GM12878 (cell line): ENCODE measurements at regions not wholly inside any gene's neighbourhood (a gene's known extent, or its start where the extent isn't known, plus 50 kb on each side); places are given as distances from the start of the nearest gene placed in this dataset.

Experiments
- ATAC-seq: fragments of 200-7000 bp; cut with Tn5 transposase; 3 replicates; pipeline ENCODE4 v1.9.1; 2020; ENCODE audit warnings: mild to moderate bottlenecking, moderate library complexity
- BruUV-seq: library from RNA; stranded (reverse); fragments of 400-500 nt; replicated peaks from 2 replicates; lab custom pipeline; 2021; lab: Mats Ljungman, UMichigan
- CTCF ChIA-PET: fragments of 300-600 bp; sonication (Branson Sonifier 250); formaldehyde crosslinking; extraction: SDS; loops from one replicate; lab custom pipeline; 2021; ENCODE audit warnings: inconsistent platforms; lab: Yijun Ruan, JAX
- POLR2A ChIA-PET: fragments of 350-600 bp; formaldehyde crosslinking; extraction: SDS; loops from one replicate; lab custom pipeline; 2021; ENCODE audit warnings: inconsistent platforms; lab: Charles Lee
- RAD21 ChIA-PET: fragments of 300-600 bp; sonication (Branson Sonifier 250); formaldehyde crosslinking; loops from one replicate; lab custom pipeline; 2023; ENCODE audit warnings: antibody characterized with exemption; ENCODE audit not compliant: unreplicated experiment; lab: Charles Lee
- SMC1A ChIA-PET: fragments of 300-600 bp; sonication (Branson Sonifier 250); formaldehyde crosslinking; loops from one replicate; lab custom pipeline; 2023; ENCODE audit not compliant: unreplicated experiment, uncharacterized antibody; lab: Charles Lee
- DNase-seq: peaks from one replicate; pipeline ENCODE4 v3.0.0-alpha.2; 2011; ENCODE audit warnings: low read depth, low spot score
- FAIRE-seq: peaks from 3 replicates; lab custom pipeline; 2011; peaks lifted over from hg19 to GRCh38; lab: Jason Lieb, UNC
- H2AFZ ChIP-seq: 2 replicates; pipeline ENCODE4 v1.6.0; 2011; ENCODE audit warnings: low read depth, low read length, control low read depth; ENCODE audit not compliant: control insufficient read depth
- H3K27ac ChIP-seq: 2 replicates; pipeline ENCODE4 v1.5.1; 2011; ENCODE audit warnings: control low read depth; ENCODE audit not compliant: control insufficient read depth, insufficient read depth
- H3K27me3 ChIP-seq, 2 experiments: replicated peaks in 1 of 2; 2 replicates each; pipeline versions ENCODE4 v1.6.0 to v1.6.1; 2011; ENCODE audit warnings: low read length in 1 of 2; ENCODE audit not compliant: control insufficient read depth in 2 of 2, insufficient read depth in 2 of 2
- H3K36me3 ChIP-seq, 2 experiments: 2 replicates each; pipeline ENCODE4 v1.5.1; 2011; ENCODE audit warnings: low read length in 1 of 2; ENCODE audit not compliant: control insufficient read depth in 2 of 2, insufficient read depth in 2 of 2
- H3K4me1 ChIP-seq: 2 replicates; pipeline ENCODE4 v1.6.1; 2011; ENCODE audit warnings: mild to moderate bottlenecking, low read length, moderate library complexity, mixed read lengths; ENCODE audit not compliant: control insufficient read depth, insufficient read depth
- H3K4me2 ChIP-seq: 2 replicates; pipeline ENCODE4 v1.6.0; 2011; ENCODE audit warnings: control low read depth; ENCODE audit not compliant: control insufficient read depth, insufficient read depth
- H3K4me3 ChIP-seq: fragments of 200-600 bp; sonication (generic); 2 replicates; pipeline ENCODE4 v1.5.1; 2016
- H3K79me2 ChIP-seq: 2 replicates; pipeline ENCODE4 v1.6.0; 2011; ENCODE audit warnings: low read length; ENCODE audit not compliant: control insufficient read depth, insufficient read depth
- H3K9ac ChIP-seq: 2 replicates; pipeline ENCODE4 v1.8.0; 2011; ENCODE audit warnings: low read length, control low read depth, mixed read lengths; ENCODE audit not compliant: control insufficient read depth, insufficient read depth
- H3K9me3 ChIP-seq: replicated peaks from 3 replicates; pipeline ENCODE4 v1.5.1; 2011; ENCODE audit warnings: mild to moderate bottlenecking, low read length; ENCODE audit not compliant: control insufficient read depth, insufficient read depth
- H4K20me1 ChIP-seq: 2 replicates; pipeline ENCODE4 v1.6.0; 2011; ENCODE audit not compliant: control insufficient read depth, insufficient read depth
- CBFB ChIP-seq: IDR thresholded peaks from 2 replicates; pipeline ENCODE4 v1.6.1; 2016; ENCODE audit warnings: antibody characterized with exemption, low read depth
- CHD4 ChIP-seq: fragments of 200-600 bp; sonication (generic); IDR thresholded peaks from 2 replicates; pipeline ENCODE4 v1.6.1; 2016; ENCODE audit warnings: mild to moderate bottlenecking
- CREB1 ChIP-seq: IDR thresholded peaks from 2 replicates; pipeline ENCODE4 v1.6.1; 2012; ENCODE audit warnings: low read depth, mild to moderate bottlenecking, inconsistent platforms
- ESRRA ChIP-seq: IDR thresholded peaks from 2 replicates; pipeline ENCODE4 v1.6.1; 2012; ENCODE audit warnings: mild to moderate bottlenecking, low read length, improper control_type of control experiment
- FOXK2 ChIP-seq: fragments of 450-650 bp; IDR thresholded peaks from 2 replicates; pipeline ENCODE4 v1.6.1; 2017; ENCODE audit warnings: mild to moderate bottlenecking, moderate library complexity
- FOXM1 ChIP-seq: IDR thresholded peaks from 2 replicates; pipeline ENCODE4 v1.6.1; 2012; ENCODE audit warnings: low read depth, mild to moderate bottlenecking, inconsistent platforms, low read length, moderate library complexity
- GATAD2B ChIP-seq: fragments of 450-650 bp; conservative IDR thresholded peaks from 2 replicates; pipeline ENCODE4 v1.6.1; 2017; ENCODE audit warnings: low read depth, mild to moderate bottlenecking, moderate library complexity
- KLF5 ChIP-seq: fragments of 450-650 bp; IDR thresholded peaks from 2 replicates; pipeline ENCODE4 v1.6.1; 2014; ENCODE audit warnings: mild to moderate bottlenecking; ENCODE audit not compliant: partially characterized antibody
- NFXL1 ChIP-seq: fragments of 450-650 bp; IDR thresholded peaks from 2 replicates; pipeline ENCODE4 v1.6.1; 2017; ENCODE audit warnings: antibody characterized with exemption, mild to moderate bottlenecking, borderline replicate concordance
- NR2C2 ChIP-seq: IDR thresholded peaks from 2 replicates; pipeline ENCODE4 v1.6.1; 2011; ENCODE audit warnings: borderline replicate concordance, low read depth; ENCODE audit not compliant: control insufficient read depth, insufficient read length
- PAX5 ChIP-seq: IDR thresholded peaks from 2 replicates; pipeline ENCODE4 v1.6.1; 2011; ENCODE audit warnings: low read depth, low read length, borderline replicate concordance
- RAD51 ChIP-seq: fragments of 450-650 bp; IDR thresholded peaks from 2 replicates; pipeline ENCODE4 v1.6.1; 2016; ENCODE audit warnings: moderate library complexity, mild to moderate bottlenecking, inconsistent platforms
- RUNX3 ChIP-seq: IDR thresholded peaks from 2 replicates; pipeline ENCODE4 v1.6.1; 2012; ENCODE audit warnings: low read length, inconsistent platforms
- SIN3A ChIP-seq: IDR thresholded peaks from 2 replicates; pipeline ENCODE4 v1.6.1; 2012; ENCODE audit warnings: low read depth, low read length, improper control_type of control experiment
- YY1 ChIP-seq: IDR thresholded peaks from 2 replicates; pipeline ENCODE4 v1.6.1; 2011; ENCODE audit warnings: low read depth, mild to moderate bottlenecking, low read length
- WGBS: methylation state at CpG from one replicate; pipeline ENCODE4 v1.1.6; 2016; ENCODE audit warnings: low lambda C conversion rate; ENCODE audit not compliant: insufficient replicate concordance, insufficient coverage; ENCODE audit errors: missing lambda C conversion rate; 5-methylcytosine and 5-hydroxymethylcytosine counted together
- in situ Hi-C: fragments of 300-500 bp; cut with MboI; formaldehyde crosslinking; loops from 9 replicates; pipeline ENCODE4 v1.14.3; 2018; ENCODE audit warnings: mixed read lengths
- intact Hi-C: fragments of 100-400 bp; cut with micrococcal nuclease; formaldehyde crosslinking; loops from one replicate; pipeline ENCODE4 v1.14.2; 2022; ENCODE audit not compliant: unreplicated experiment
- TF ChIP-seq, protein P1 (sequence below): fragments of 450-650 bp; formaldehyde crosslinking; IDR thresholded peaks from 2 replicates; pipeline ENCODE4 v1.4.0; 2022; ENCODE audit warnings: mild to moderate bottlenecking, moderate library complexity
- TF ChIP-seq, protein P2 (sequence below): fragments of 450-650 bp; IDR thresholded peaks from 2 replicates; pipeline ENCODE4 v1.6.1; 2016; ENCODE audit warnings: mild to moderate bottlenecking
- TF ChIP-seq, protein P3 (sequence below): fragments of 450-650 bp; IDR thresholded peaks from 2 replicates; pipeline ENCODE4 v1.6.1; 2017; ENCODE audit warnings: mild to moderate bottlenecking

DNA sequence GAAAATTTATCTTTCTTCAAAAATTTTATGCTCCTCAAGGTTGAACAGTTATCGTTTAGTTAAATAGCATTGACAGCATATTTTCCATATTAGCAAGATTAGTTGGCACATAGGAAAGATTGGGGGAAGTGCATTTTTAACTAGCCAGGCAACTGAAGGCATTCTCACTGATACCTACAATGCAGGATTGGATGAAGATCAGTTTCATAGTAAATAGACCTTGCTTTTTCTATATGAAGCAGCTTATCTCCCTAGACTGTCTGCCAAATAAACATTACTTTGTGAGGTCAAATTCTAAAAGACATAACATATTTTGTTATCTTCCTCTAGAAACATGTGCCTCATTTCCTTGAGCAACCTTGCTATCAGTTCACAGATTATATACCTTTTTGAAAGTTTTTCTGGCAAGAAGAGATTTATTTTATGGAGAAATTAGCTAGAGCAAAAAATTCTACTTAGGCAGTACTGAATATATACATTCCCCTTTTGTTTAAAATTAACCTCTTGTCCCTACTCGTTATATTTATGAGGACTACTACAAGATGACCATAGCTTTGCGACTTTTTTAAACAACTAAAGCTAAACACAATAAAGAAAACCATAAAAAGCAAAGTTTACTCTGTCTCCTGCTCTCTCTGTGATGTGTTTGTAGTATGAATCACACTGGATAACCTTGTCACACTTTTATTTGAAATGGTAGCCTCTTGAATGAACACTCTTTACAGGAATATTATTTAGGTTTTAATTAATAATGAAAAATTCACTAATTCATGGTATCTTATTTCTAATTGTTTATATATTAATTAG lies 654.9 kb upstream of the TBL1XR1 start:
- SMC1A ChIA-PET, result interaction anchor here (0.8 kb wide), 1 partner anchor 11 kb away, joined by 3 read pairs; no protein-coding TSS in a partner anchor
- Histone ChIP-seq H3K9ac (no peak overlapping the region), H3K36me3 (no peaks in the 10 kb centered on the region), H3K4me3 (no peak overlapping the region), H3K79me2 (no peaks in the 10 kb centered on the region), H3K4me2 (no peak overlapping the region), H2AFZ (no peak overlapping the region), H3K9me3 (no peaks in the 10 kb centered on the region), H3K4me1 (no peaks in the 10 kb centered on the region), H3K27ac (no peak overlapping the region), H3K27me3 (0 out of 4 replicates have a peak, but pooled peaks cover 0 to 3% of the 10 kb centered on the region in 2 experiments), H4K20me1 (no peaks in the 10 kb centered on the region)
- intact Hi-C loops, result no loop called here
- RAD21 ChIA-PET, result no interaction called here
- WGBS, result 26% methylated on average over 3 of the region's 3 CpGs
- in situ Hi-C loops, result no loop called here
- peak; percentile 35 for FAIRE-seq
- TF ChIP-seq NR2C2, result no peak
- no peak for TF ChIP-seq KLF5
- TF ChIP-seq, protein P1, sequence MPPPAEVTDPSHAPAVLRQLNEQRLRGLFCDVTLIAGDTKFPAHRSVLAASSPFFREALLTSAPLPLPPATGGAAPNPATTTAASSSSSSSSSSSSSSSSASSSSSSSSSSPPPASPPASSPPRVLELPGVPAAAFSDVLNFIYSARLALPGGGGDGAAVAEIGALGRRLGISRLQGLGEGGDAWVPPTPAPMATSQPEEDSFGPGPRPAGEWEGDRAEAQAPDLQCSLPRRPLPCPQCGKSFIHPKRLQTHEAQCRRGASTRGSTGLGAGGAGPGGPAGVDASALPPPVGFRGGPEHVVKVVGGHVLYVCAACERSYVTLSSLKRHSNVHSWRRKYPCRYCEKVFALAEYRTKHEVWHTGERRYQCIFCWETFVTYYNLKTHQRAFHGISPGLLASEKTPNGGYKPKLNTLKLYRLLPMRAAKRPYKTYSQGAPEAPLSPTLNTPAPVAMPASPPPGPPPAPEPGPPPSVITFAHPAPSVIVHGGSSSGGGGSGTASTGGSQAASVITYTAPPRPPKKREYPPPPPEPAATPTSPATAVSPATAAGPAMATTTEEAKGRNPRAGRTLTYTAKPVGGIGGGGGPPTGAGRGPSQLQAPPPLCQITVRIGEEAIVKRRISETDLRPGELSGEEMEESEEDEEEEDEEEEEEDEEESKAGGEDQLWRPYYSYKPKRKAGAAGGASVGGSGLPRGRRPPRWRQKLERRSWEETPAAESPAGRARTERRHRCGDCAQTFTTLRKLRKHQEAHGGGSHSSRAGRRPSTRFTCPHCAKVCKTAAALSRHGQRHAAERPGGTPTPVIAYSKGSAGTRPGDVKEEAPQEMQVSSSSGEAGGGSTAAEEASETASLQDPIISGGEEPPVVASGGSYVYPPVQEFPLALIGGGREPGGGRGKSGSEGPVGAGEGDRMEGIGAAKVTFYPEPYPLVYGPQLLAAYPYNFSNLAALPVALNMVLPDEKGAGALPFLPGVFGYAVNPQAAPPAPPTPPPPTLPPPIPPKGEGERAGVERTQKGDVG, result no peak
- TF ChIP-seq SIN3A, result no peak
- TF ChIP-seq CREB1, result no peak
- TF ChIP-seq ESRRA, result no peak
- no peak for TF ChIP-seq RAD51
- TF ChIP-seq, protein P2, sequence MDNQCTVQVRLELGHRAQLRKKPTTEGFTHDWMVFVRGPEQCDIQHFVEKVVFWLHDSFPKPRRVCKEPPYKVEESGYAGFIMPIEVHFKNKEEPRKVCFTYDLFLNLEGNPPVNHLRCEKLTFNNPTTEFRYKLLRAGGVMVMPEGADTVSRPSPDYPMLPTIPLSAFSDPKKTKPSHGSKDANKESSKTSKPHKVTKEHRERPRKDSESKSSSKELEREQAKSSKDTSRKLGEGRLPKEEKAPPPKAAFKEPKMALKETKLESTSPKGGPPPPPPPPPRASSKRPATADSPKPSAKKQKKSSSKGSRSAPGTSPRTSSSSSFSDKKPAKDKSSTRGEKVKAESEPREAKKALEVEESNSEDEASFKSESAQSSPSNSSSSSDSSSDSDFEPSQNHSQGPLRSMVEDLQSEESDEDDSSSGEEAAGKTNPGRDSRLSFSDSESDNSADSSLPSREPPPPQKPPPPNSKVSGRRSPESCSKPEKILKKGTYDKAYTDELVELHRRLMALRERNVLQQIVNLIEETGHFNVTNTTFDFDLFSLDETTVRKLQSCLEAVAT, result no peak
- TF ChIP-seq RUNX3, result no peak
- no peak for TF ChIP-seq PAX5
- no peak for TF ChIP-seq GATAD2B
- no peak for TF ChIP-seq CHD4
- TF ChIP-seq NFXL1, result no peak
- no peak for TF ChIP-seq FOXK2
- TF ChIP-seq CBFB, result no peak
- TF ChIP-seq, protein P3, sequence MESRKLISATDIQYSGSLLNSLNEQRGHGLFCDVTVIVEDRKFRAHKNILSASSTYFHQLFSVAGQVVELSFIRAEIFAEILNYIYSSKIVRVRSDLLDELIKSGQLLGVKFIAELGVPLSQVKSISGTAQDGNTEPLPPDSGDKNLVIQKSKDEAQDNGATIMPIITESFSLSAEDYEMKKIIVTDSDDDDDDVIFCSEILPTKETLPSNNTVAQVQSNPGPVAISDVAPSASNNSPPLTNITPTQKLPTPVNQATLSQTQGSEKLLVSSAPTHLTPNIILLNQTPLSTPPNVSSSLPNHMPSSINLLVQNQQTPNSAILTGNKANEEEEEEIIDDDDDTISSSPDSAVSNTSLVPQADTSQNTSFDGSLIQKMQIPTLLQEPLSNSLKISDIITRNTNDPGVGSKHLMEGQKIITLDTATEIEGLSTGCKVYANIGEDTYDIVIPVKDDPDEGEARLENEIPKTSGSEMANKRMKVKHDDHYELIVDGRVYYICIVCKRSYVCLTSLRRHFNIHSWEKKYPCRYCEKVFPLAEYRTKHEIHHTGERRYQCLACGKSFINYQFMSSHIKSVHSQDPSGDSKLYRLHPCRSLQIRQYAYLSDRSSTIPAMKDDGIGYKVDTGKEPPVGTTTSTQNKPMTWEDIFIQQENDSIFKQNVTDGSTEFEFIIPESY, result no peak
- no peak for TF ChIP-seq YY1
- TF ChIP-seq FOXM1, result no peak
- CTCF ChIA-PET, result interaction anchor here (1.0 kb wide), 1 partner anchor 9 kb away, joined by 3 read pairs; no protein-coding TSS in a partner anchor
- no TSS peak for BruUV-seq
- ATAC-seq, result no peak
- no peak for DNase-seq
- POLR2A ChIA-PET, result no interaction called here
